HG03196 (cell line): ENCODE measurements at regions not wholly inside any gene's neighbourhood (a gene's known extent, or its start where the extent isn't known, plus 50 kb on each side); places are given as distances from the start of the nearest gene placed in this dataset.

ENCODE experiments used
- ATAC-seq: cut with Tn5 transposase; IDR thresholded peaks from one replicate; pipeline ENCODE4 v1.9.1; 2021; ENCODE audit not compliant: unreplicated experiment

DNA sequence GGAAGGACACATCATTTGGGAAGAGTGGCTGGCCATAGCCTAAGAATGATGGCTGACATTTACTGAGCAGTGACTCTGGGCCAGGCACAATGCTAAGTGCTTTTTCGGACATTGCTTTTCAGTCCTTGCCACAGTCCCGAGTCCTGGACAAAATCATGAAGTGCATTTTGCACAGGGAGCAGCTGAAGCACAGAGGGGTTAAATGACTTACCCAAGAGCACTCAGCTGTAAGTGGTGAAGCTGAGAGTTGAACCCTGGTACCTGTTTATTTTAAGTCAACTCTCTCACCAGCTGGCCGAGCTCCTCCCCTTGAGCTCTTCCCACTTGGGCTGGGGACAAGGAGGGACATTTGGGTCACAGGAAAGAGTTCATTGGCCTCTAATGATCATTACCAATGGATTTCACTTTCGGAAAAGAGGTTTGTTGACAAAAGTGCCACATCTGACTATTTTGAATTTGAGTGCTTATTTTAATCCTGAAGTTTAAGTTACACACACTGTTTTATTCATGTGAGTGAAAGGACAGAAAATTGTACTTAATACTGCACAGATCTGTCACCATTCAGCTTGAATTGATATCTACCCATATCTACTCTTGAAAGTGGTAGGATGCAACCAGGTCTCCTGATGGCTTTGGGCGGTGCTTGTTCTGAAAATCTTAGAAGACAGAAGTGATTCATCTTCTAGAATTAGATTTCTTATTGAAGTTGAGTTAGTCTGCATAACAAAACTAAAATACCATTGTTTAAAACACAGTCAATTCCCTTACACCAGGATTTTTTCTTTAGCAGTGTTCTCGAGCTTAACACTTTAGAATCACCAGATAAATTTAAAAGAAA is 368.7 kb upstream of the PROK2 start:
- no peak for ATAC-seq

DNA sequence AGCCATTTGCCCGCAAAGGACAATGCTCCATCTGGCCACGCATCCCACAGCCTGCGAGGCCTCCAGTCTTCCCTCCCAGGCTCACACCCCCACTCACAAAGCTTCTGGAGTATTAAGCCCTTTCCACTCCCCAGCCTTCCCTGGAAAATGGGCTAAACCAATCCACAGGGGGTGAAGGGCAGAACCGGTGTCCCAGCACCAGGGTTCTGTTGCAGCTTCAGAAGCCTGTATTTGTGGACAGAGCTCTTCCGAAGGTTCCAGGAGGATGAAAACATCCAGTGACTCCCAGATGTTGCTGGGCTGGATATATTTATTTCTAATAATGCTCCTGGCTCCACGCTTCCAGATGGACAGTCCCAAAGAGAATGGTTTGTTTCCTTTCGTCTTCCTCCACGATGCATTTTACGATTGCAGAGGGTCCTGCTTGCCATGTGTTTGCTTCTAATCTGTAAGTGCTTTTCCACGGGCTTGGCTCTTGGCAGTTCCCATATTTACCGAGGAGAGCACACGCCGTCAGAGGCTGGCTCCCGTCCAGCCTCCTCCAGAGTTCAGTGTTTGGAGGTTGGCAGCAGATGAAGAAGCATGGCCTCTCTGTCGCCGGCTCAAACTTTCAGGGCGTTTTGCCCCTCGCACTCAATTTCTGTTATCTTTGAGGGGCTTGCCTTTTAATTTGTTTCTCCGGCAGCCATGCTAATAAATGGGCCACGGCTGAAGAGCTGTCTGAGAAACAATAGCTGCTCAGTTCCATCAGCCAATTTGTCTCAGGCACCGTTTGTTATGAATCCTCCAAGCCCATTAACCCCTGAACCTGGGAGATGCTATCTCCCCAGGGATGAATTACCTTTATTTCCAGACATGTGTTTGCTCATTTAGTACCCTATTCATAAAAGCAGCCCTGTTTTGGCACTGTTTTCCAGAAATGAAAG is 367.9 kb upstream of the PROK2 start:
- no peak for ATAC-seq

DNA sequence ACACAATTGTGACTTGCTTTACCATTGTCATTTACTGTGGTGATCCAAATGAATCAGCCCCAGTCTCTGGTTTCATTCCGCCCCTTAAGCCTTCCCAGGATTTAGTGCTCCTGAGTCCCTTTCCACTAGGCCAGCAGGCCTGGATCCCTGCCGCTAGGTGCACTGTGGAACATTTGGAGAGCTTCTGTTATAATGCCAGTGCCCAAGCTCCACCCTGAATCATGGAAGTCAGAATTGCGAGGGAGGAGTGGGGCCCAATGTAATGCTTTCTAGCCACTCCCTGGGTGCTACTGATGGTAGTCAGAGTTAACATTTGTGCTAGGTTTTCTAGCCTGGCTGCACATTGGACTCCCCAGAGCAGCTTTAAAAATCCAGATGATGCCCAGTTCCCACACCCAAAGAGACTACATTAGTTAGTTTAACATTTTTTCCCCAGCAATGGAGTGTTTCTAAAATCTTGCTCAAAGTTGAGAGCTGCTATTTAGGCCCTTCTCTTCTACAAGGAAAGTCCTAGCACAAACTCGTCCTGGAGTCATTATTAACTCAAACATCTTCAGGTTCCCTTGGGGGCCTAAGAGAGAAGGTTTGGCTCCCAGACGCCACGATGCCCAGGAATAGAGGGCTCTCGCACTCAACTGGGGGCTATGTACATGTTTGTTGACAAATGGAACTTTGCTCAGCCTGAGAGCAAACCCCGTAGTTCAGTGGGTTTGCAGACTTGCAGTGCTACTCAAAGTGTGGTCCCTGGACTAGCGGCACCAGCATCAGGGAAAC is 366.7 kb upstream of the PROK2 start:
- no peak for ATAC-seq

- ATAC-seq = no peak
Observed at GRCh38 chr3:72150634-72151412, 365.9 kb upstream of the PROK2 start.

- no peak for ATAC-seq
Observed at GRCh38 chr3:72149645-72150300, 364.8 kb upstream of the PROK2 start.

DNA sequence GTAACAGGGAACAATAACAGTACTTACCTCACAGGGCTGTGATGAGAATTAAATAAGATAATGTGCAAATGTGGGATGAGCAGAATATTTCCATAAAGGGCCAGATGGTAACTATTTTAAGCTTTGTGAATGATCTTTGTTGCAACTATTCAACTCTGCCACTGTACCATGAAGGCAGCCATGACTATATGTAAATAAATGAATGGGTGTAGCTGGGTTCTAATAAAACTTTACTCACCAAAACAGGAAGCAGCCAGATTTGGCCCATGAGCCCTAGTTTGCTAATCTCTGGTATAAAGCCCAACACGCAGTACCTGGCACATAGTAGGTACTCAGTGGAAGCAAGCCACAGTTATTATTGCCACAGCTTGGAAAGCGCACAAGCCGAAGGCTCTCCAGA is 362.7 kb upstream of the PROK2 start:
- no peak for ATAC-seq

- no peak for ATAC-seq
Observed at GRCh38 chr3:72145506-72146380, 360.8 kb upstream of the PROK2 start.

- ATAC-seq = peak; percentile 87
Observed at GRCh38 chr3:72144773-72145505, 360.0 kb upstream of the PROK2 start.

GRCh38 chr3:72143966-72144717 is 359.2 kb upstream of the PROK2 start:
- no peak for ATAC-seq

DNA sequence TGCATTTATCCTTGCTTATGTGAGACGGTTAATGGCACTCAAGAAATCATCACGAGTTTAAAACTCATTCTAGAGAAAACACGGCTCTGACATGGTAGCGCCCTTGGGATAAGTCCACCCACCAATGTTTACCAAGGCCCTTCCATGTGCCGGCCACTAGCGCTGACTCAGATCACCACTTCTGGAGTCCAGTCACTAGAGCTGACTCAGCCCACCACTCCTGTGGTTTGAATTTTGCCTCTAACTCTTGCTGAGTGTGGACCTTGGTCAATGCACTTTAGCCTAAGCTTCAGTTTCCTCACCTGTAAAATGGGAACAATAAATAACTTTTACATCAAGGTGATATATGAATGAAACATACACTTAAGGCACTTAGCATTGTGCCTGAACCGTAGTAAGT is 358.4 kb upstream of the PROK2 start:
- ATAC-seq = no peak

- no peak for ATAC-seq
Observed at GRCh38 chr3:72142028-72142427, 357.1 kb upstream of the PROK2 start.

DNA sequence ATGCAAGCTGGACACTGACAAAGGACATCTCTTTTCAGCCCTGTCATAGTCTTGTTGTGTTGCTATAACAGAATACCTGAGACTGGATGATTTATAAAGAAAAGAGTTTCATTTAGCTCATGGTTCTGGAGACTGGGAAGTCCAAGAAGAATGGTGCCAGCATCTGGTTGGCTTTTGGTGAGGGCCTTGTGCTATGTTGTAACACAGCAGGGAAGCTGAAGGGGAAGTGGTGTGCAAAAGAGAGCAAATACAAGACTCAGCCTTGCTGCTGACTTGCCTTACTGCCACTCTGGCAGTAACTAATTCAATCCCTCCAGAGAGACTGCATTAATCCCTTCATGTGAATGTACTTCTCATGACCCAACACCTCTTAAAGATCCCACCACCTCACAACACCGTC is 356.3 kb upstream of the PROK2 start:
- no peak for ATAC-seq

- no peak for ATAC-seq
Observed at GRCh38 chr3:72139316-72139715, 354.4 kb upstream of the PROK2 start.

- no peak for ATAC-seq
Observed at GRCh38 chr3:72137865-72138861, 353.2 kb upstream of the PROK2 start.

GRCh38 chr3:72135636-72136035 is 350.7 kb upstream of the PROK2 start:
- ATAC-seq = no peak

- ATAC-seq = no peak
Observed at GRCh38 chr3:72134989-72135451, 350.1 kb upstream of the PROK2 start.
